ENCODE measurements at regions not wholly inside any gene's neighbourhood (a gene's known extent, or its start where the extent isn't known, plus 50 kb on each side); places are given as distances from the start of the nearest gene placed in this dataset.

DNA sequence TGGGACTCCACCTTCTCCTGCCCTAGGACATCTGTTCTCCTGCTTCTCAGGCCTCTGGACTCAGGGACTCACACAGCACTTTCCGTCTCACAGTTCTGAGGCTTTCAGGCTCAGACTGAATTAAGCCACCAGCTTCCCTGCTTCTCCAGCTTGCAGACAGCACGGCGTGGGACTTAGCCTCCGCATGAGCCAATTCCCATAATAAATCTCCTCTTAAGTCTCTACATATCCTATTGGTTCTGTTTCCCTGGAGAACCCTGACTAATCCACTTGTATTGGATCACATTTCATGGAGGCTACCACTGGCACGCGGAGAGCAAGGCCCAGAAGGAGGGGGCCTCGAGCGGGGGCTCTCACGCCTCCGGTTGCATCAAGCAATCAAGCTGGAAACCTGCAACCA lies 1313.6 kb downstream of the TBC1D22A start:
- TF ChIP-seq, protein P1, sequence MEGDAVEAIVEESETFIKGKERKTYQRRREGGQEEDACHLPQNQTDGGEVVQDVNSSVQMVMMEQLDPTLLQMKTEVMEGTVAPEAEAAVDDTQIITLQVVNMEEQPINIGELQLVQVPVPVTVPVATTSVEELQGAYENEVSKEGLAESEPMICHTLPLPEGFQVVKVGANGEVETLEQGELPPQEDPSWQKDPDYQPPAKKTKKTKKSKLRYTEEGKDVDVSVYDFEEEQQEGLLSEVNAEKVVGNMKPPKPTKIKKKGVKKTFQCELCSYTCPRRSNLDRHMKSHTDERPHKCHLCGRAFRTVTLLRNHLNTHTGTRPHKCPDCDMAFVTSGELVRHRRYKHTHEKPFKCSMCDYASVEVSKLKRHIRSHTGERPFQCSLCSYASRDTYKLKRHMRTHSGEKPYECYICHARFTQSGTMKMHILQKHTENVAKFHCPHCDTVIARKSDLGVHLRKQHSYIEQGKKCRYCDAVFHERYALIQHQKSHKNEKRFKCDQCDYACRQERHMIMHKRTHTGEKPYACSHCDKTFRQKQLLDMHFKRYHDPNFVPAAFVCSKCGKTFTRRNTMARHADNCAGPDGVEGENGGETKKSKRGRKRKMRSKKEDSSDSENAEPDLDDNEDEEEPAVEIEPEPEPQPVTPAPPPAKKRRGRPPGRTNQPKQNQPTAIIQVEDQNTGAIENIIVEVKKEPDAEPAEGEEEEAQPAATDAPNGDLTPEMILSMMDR (IDR thresholded peaks at IDR 0.05) = no peak
- TF ChIP-seq EZH2 (IDR thresholded peaks at IDR 0.05; ENCODE audit: borderline replicate concordance, insufficient read depth, low read depth, low read length, poor library complexity, severe bottlenecking) = no peak
